ENCODE measurements at regions not wholly inside any gene's neighbourhood (a gene's known extent, or its start where the extent isn't known, plus 50 kb on each side); places are given as distances from the start of the nearest gene placed in this dataset.

GRCh38 chr6:140077827-140078560, 703.5 kb upstream of the CITED2 start:
- DNase-seq, result no peak

DNA sequence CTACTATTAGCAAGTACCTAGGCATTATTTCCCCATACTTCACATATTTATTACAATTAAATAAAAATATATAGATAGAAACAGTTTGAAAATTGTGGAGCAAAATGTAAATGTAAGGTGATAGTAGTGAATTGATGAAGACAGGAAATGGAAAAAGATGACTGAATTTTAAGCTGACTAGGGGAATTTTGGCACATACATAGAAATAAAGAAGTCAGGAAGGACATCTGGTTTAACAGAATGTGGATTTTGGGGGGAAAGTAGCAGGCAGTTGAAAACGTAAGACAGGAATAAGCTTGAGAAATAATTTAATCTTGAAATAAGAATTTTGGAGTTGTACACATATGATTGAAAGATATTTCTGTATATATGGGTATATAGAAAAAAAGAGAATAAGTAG, 701.7 kb upstream of the CITED2 start:
- DNase-seq, result no peak

GRCh38 chr6:140073456-140073855, 699.0 kb upstream of the CITED2 start:
- DNase-seq, result no peak

DNA sequence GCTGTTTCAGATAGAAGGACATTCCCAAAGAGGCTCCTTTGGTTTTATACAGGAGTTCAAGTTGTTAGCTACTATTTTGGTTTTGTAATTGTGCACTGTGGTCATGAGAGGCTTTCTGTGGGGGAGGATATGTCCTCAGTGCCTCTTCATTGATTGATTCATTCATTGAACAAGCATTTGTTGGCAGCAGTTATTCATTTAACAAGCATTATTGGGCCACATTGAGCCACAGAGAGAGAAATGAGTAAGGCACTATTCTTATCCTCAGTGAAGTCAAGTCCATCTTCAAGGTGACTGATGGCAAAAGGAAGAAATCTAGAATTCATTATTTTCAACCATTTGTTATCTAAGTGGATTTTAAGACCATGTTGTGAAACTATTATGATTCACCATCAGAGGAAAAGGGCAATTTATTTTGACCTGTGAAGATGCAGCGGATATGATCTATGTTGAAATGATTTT, 697.2 kb upstream of the CITED2 start:
- no peak for DNase-seq

- DNase-seq, result no peak
These were observed 696.5 kb upstream of the CITED2 start for GRCh38 chr6:140070846-140071473.

- DNase-seq, result no peak
These were observed 695.1 kb upstream of the CITED2 start for GRCh38 chr6:140069576-140069975.

DNA sequence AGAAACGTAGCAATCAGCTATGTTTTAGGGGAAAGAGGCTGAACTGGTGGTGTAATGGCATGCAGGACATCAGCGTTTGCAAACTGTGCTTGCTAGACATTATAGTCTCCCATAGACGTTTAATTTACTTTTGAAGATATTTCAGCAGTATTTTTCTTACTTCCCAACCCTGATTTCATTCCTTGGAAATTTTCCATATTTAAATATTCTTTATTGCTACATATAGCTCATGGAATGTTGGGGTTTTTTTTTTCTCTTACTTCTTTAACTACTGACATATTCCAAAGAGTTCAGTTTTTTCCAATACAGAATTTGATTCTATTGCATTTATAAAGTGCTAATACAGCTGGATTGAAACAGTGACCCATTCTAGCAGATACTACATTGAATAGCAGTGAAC, 694.4 kb upstream of the CITED2 start:
- DNase-seq, result no peak

GRCh38 chr6:140064366-140064765, 689.9 kb upstream of the CITED2 start:
- DNase-seq, result no peak

- no peak for DNase-seq
These were observed 688.6 kb upstream of the CITED2 start for GRCh38 chr6:140063021-140063399.

GRCh38 chr6:140062043-140063020, 687.9 kb upstream of the CITED2 start:
- DNase-seq, result peak in 4 of 56 donors; percentile 1 to 28 (median 7)

GRCh38 chr6:140061110-140062042, 686.9 kb upstream of the CITED2 start:
- DNase-seq, result no peak

DNA sequence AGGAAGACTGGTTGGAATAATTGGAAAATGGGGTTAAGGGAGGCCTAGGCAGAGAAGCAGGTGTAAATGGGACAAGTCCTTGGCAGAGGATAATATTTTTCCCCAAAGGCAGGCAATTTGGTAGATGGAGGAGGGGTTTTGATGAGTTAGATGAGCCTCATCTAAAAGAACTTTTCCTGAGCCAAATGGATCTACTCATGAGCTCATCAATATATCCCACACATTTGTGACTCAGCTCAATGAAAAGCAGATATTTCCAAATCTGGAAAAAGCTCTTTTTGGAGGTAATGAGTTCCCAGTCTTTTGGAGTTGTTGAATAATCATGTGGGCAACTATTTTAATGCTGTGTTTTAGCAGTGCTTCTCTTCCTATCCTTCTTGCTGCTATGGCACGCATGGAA, 685.5 kb upstream of the CITED2 start:
- no peak for DNase-seq

DNA sequence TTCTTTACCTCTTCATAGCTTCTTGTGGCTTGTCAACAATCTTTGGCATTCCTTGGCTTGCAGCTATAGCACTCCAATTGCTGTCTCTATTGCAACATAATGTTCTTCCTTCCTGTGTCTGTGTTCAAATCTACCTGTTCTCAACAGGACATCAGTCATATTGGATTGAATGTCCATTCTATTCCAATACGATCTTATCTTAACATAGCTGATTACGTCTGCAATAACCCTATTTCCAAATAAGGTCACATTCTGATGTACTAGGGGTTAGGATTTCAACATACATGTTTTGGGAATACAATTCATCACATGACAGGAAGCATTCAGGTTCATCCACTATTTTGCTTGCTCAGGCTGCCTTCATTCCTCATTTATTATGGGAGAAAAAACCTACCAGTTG, 684.4 kb upstream of the CITED2 start:
- DNase-seq, result no peak

GRCh38 chr6:140052736-140053729, 678.6 kb upstream of the CITED2 start:
- no peak for DNase-seq

GRCh38 chr6:140051521-140052512, 677.4 kb upstream of the CITED2 start:
- no peak for DNase-seq

DNA sequence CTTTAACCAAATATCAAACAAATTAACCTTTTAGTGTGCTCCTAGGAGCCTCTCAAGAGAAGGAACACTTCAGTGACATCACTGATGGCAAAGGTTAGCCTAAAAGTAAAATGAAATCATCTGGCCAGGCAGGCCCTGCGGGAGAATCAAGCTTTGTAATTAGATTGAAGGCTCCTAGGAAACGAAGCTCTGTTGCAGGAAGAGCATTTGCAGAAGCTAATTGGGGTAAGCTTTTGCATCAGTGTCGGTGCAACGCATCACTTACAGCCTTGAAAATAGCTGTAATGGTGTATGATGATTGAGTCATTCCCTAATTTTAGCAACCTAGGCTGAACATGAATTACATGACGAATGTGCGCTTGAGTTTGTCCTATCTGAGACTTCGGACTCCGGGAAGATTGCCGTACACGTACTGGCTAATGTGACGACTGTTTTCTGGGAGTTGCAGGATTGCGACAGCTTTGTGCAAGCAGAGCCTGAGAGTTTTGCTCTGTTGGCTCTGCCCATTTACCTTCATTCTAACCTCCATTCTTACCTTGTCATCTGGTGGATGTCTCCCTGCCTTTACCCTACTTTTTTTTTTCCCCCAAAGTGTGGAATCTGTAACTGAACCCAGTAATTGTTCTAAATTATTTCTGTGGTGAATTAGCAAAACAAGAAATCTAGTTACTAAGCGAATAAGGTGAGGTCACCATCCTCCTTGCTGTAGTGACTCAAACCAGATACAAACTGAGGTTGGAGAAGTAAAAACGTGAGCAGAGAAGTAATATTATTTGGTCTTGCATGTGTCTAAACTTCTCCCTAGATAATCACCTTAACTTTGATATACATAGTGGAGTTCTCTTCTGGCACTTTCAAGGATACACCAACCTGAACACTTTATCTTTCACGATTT, 675.9 kb upstream of the CITED2 start:
- DNase-seq, result peak in 2 of 56 donors; percentile 2 to 9

DNA sequence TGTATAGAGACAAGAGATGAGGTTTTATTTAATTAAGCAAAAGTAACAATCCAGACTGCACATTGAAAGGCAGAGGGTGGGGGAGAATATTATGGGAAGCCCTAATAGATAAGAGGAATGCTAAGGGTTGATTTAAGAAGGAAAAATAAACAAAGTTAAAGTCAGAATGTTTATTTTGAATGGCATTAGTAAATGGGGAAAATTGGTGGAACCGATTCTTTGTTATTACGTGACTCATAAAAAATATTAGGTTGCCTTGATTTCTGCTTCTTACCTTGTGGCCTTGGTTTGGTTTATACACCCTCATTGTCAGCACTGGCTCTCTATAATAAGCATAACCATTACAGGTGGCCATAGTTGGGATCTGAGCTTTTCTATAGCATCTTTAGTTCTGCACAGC, 674.8 kb upstream of the CITED2 start:
- no peak for DNase-seq
